Sigmoid colon (tissue), 3 donors: ENCODE measurements at regions not wholly inside any gene's neighbourhood (a gene's known extent, or its start where the extent isn't known, plus 50 kb on each side); places are given as distances from the start of the nearest gene placed in this dataset.

Source experiments
- CTCF ChIP-seq, 4 experiments: fragments of 450-650 bp in 3 of 4; fragments of 200-600 bp in 1 of 4; IDR thresholded peaks; one replicate each; pipeline ENCODE4 v1.5.1; 2016 to 2019; ENCODE audit warnings: antibody characterized with exemption in 4 of 4, mild to moderate bottlenecking in 3 of 4, moderate library complexity in 2 of 4
- POLR2A ChIP-seq, 2 donors: fragments of 450-650 bp; IDR thresholded peaks; one replicate each; pipeline ENCODE4 v1.6.1; 2016; ENCODE audit warnings: antibody characterized with exemption in 2 of 2, mild to moderate bottlenecking in 2 of 2, moderate library complexity in 2 of 2

GRCh38 chr2:226169751-226170581 is 629.7 kb downstream of the IRS1 start:
- TF ChIP-seq POLR2A (IDR thresholded peaks at IDR 0.05) (no peak), CTCF (IDR thresholded peaks at IDR 0.05) (no peak)
